SK-N-MC (cell line): ENCODE measurements at regions not wholly inside any gene's neighbourhood (a gene's known extent, or its start where the extent isn't known, plus 50 kb on each side); places are given as distances from the start of the nearest gene placed in this dataset.

ENCODE experiments used
- EZH2 ChIP-seq: fragments of 200-600 bp; sonication (generic); IDR thresholded peaks from one replicate; pipeline ENCODE4 v1.6.1; 2017; ENCODE audit warnings: antibody characterized with exemption
- POLR2AphosphoS5 ChIP-seq: IDR thresholded peaks from 2 replicates; pipeline ENCODE4 v1.6.1; 2012; ENCODE audit warnings: mild to moderate bottlenecking, low read depth, low read length, borderline replicate concordance

- TF ChIP-seq POLR2AphosphoS5 (no peak), EZH2 (no peak)
Observed at GRCh38 chr14:71588028-71588427, 344.2 kb upstream of the RGS6 start.
